ENCODE measurements at regions not wholly inside any gene's neighbourhood (a gene's known extent, or its start where the extent isn't known, plus 50 kb on each side); places are given as distances from the start of the nearest gene placed in this dataset.

- DNase-seq = no peak
Observed at GRCh38 chr2:8196316-8196715, 485.5 kb upstream of the ID2 start.

- no peak for DNase-seq
Observed at GRCh38 chr2:8197101-8197500, 484.8 kb upstream of the ID2 start.

- no peak for DNase-seq
Observed at GRCh38 chr2:8197825-8198224, 484.0 kb upstream of the ID2 start.

GRCh38 chr2:8198766-8199382, 483.0 kb upstream of the ID2 start:
- DNase-seq = no peak

- no peak for DNase-seq
Observed at GRCh38 chr2:8202132-8202531, 479.7 kb upstream of the ID2 start.

GRCh38 chr2:8203364-8203763, 478.5 kb upstream of the ID2 start:
- DNase-seq = no peak

- DNase-seq = no peak
Observed at GRCh38 chr2:8204711-8205110, 477.1 kb upstream of the ID2 start.

GRCh38 chr2:8209494-8209893, 472.4 kb upstream of the ID2 start:
- DNase-seq = no peak

GRCh38 chr2:8211384-8211783, 470.5 kb upstream of the ID2 start:
- no peak for DNase-seq

- DNase-seq = no peak
Observed at GRCh38 chr2:8212239-8212638, 469.6 kb upstream of the ID2 start.

- DNase-seq = no peak
Observed at GRCh38 chr2:8214036-8214615, 467.7 kb upstream of the ID2 start.

GRCh38 chr2:8215159-8215863, 466.5 kb upstream of the ID2 start:
- no peak for DNase-seq

- no peak for DNase-seq
Observed at GRCh38 chr2:8215982-8216381, 465.9 kb upstream of the ID2 start.

- DNase-seq = no peak
Observed at GRCh38 chr2:8216397-8216796, 465.5 kb upstream of the ID2 start.

GRCh38 chr2:8217468-8218030, 464.3 kb upstream of the ID2 start:
- DNase-seq = peak; percentile 70

- DNase-seq = no peak
Observed at GRCh38 chr2:8219096-8219495, 462.8 kb upstream of the ID2 start.

GRCh38 chr2:8219631-8220355, 462.1 kb upstream of the ID2 start:
- no peak for DNase-seq

- DNase-seq = no peak
Observed at GRCh38 chr2:8222979-8223694, 458.7 kb upstream of the ID2 start.

GRCh38 chr2:8223695-8224346, 458.0 kb upstream of the ID2 start:
- no peak for DNase-seq

- DNase-seq = no peak
Observed at GRCh38 chr2:8224347-8225190, 457.3 kb upstream of the ID2 start.

- DNase-seq = no peak
Observed at GRCh38 chr2:8225266-8225665, 456.6 kb upstream of the ID2 start.
